ENCODE measurements at regions not wholly inside any gene's neighbourhood (a gene's known extent, or its start where the extent isn't known, plus 50 kb on each side); places are given as distances from the start of the nearest gene placed in this dataset.

GRCh38 chr5:116702776-116703175 is 128.2 kb upstream of the SEMA6A start:
- Mint-ChIP-seq H3K9me3 (no peaks in the 10 kb centered on the region), H3K4me1 (peaks cover 36% of the 10 kb centered on the region), H3K27me3 (ENCODE audit: insufficient read depth, low read depth, poor library complexity) (peaks cover 3% of the 10 kb centered on the region), H3K4me3 (no peak overlapping the region), H3K27ac (peak overlapping the region; percentile 78; the same call in 1 of the 2 replicates), H3K36me3 (ENCODE audit: low read depth) (peaks cover 3% of the 10 kb centered on the region; the same call in 1 of the 3 replicates)
- Histone ChIP-seq H3K27ac (ENCODE audit: low read depth) (no peak overlapping the region), H3K36me3 (ENCODE audit: insufficient read depth) (no peaks in the 10 kb centered on the region), H3K4me3 (no peak overlapping the region), H3K4me2 (no peak overlapping the region), H3K27me3 (ENCODE audit: insufficient read depth) (no peaks in the 10 kb centered on the region), H3F3A (replicated peaks; ENCODE audit: low read depth) (no peaks in the 10 kb centered on the region), H3K4me1 (ENCODE audit: insufficient read depth) (peaks cover 29% of the 10 kb centered on the region), H2AFZ (peak overlapping the region; percentile 1; the same call in 1 of the 2 replicates), H3K79me2 (replicated peaks; ENCODE audit: insufficient read depth) (no peaks in the 10 kb centered on the region), H3K9me2 (ENCODE audit: insufficient read depth) (no peaks in the 10 kb centered on the region), H4K20me1 (replicated peaks; ENCODE audit: insufficient read depth) (no peaks in the 10 kb centered on the region)
- ATAC-seq: no peak
- no peak for DNase-seq (ENCODE audit: low spot score)
- TF ChIP-seq STAT1 (IDR thresholded peaks at IDR 0.05; ENCODE audit: unreplicated experiment) (no peak), ZNF114 (CRISPR knock-in tag; IDR thresholded peaks at IDR 0.05) (no peak), EZH2phosphoT487 (IDR thresholded peaks at IDR 0.05; ENCODE audit: unreplicated experiment) (no peak), REST (IDR thresholded peaks at IDR 0.05; ENCODE audit: unreplicated experiment) (no peak), NANOG (IDR thresholded peaks at IDR 0.05; ENCODE audit: borderline replicate concordance) (no peak), ETS1 (IDR thresholded peaks at IDR 0.05) (no peak), POLR2AphosphoS5 (IDR thresholded peaks at IDR 0.05; ENCODE audit: low read depth) (no peak), CREB1 (CRISPR knock-in tag; IDR thresholded peaks at IDR 0.05; ENCODE audit: low read depth) (no peak), ZNF331 (CRISPR knock-in tag; IDR thresholded peaks at IDR 0.05; ENCODE audit: low read depth) (no peak), CTCF (conservative IDR thresholded peaks at IDR 0.05; ENCODE audit: low read depth in 2 of 2) (no peak), ZNF462 (CRISPR knock-in tag; IDR thresholded peaks at IDR 0.05) (no peak)

All from GM23338 (cell line).